Testis (tissue), 2 donors: ENCODE measurements at regions not wholly inside any gene's neighbourhood (a gene's known extent, or its start where the extent isn't known, plus 50 kb on each side); places are given as distances from the start of the nearest gene placed in this dataset.
A peak's percentile ranks its signal among the peaks of the same experiment; 100 is the strongest.

Experiments
- DNase-seq: peaks from one replicate; pipeline ENCODE4 v3.0.0-alpha.2; 2019
- H3K27ac ChIP-seq, 2 donors: fragments of 200-600 bp; sonication (generic); one replicate each; pipeline ENCODE4 v1.5.1; 2019
- H3K27me3 ChIP-seq: fragments of 200-600 bp; sonication (generic); one replicate; pipeline ENCODE4 v1.5.1; 2019
- H3K36me3 ChIP-seq: fragments of 200-600 bp; sonication (generic); one replicate; pipeline ENCODE4 v1.5.1; 2017; ENCODE audit warnings: low read depth; ENCODE audit errors: missing control alignments
- H3K4me1 ChIP-seq: fragments of 200-600 bp; sonication (generic); one replicate; pipeline ENCODE4 v1.5.1; 2019
- H3K4me3 ChIP-seq, 2 donors: fragments of 200-600 bp; sonication (generic); one replicate each; pipeline ENCODE4 v1.5.1; 2017 to 2019
- H3K9me3 ChIP-seq: fragments of 200-600 bp; sonication (generic); one replicate; pipeline ENCODE4 v1.5.1; 2017
- CTCF ChIP-seq, 3 experiments: fragments of 450-650 bp in 2 of 3; fragments of 200-600 bp in 1 of 3; sonication (generic) in 1 of 3; IDR thresholded peaks; one replicate each; pipeline ENCODE4 v1.5.1; 2016 to 2019; ENCODE audit warnings: antibody characterized with exemption in 3 of 3, mild to moderate bottlenecking in 2 of 3, moderate library complexity in 1 of 3
- POLR2A ChIP-seq: fragments of 450-650 bp; IDR thresholded peaks from one replicate; pipeline ENCODE4 v1.6.1; 2017; ENCODE audit warnings: antibody characterized with exemption, mild to moderate bottlenecking, moderate library complexity
- WGBS, 2 donors: methylation state at CpG; one replicate each; pipeline ENCODE4 v1.1.5; 2018; 5-methylcytosine and 5-hydroxymethylcytosine counted together
- intact Hi-C: fragments of 100-400 bp; cut with DNase I; formaldehyde crosslinking; loops from one replicate; pipeline ENCODE4 v1.15.1; 2023; ENCODE audit warnings: low total_unique reads

- no peaks in the 10 kb centered on the region for H3K36me3 ChIP-seq
- 29 to 46% methylated on average over 9 of the region's 9 CpGs for WGBS, 2 donors
- H3K9me3 ChIP-seq, result no peaks in the 10 kb centered on the region
- H3K4me3 ChIP-seq, result no peak overlapping the region
- no peak for TF ChIP-seq POLR2A
- TF ChIP-seq CTCF (IDR thresholded peaks at IDR 0.05), result no peak
- no peak overlapping the region for H3K27ac ChIP-seq
- intact Hi-C loops, result no loop called here
- no peaks in the 10 kb centered on the region for H3K4me1 ChIP-seq
- no peaks in the 10 kb centered on the region for H3K27me3 ChIP-seq
- DNase-seq, result no peak
These were observed 431.3 kb downstream of the TSN start for GRCh38 chr2:122186761-122187222.

- TF ChIP-seq POLR2A (no peak), CTCF (IDR thresholded peaks at IDR 0.05) (peak in 2 of 3 experiments; percentile 24 to 32)
- 61 to 85% methylated on average over 4 to 5 of the region's 5 CpGs for WGBS, 2 donors
- Histone ChIP-seq H3K9me3 (no peaks in the 10 kb centered on the region), H3K36me3 (no peaks in the 10 kb centered on the region), H3K4me1 (no peaks in the 10 kb centered on the region), H3K27ac (no peak overlapping the region), H3K4me3 (no peak overlapping the region), H3K27me3 (no peaks in the 10 kb centered on the region)
- peak; percentile 75 for DNase-seq
- intact Hi-C loops, result no loop called here
These were observed 435.9 kb downstream of the TSN start for GRCh38 chr2:122191331-122191730.

GRCh38 chr2:122193622-122194021, 438.2 kb downstream of the TSN start:
- Histone ChIP-seq H3K27ac (no peak overlapping the region), H3K9me3 (no peaks in the 10 kb centered on the region), H3K4me3 (no peak overlapping the region), H3K36me3 (no peaks in the 10 kb centered on the region), H3K4me1 (no peaks in the 10 kb centered on the region), H3K27me3 (no peaks in the 10 kb centered on the region)
- intact Hi-C loops, result no loop called here
- DNase-seq, result no peak
- WGBS, 2 donors, result 59 to 66% methylated on average over 6 of the region's 6 CpGs
- TF ChIP-seq CTCF (IDR thresholded peaks at IDR 0.05) (no peak), POLR2A (no peak)

- no peaks in the 10 kb centered on the region for H3K36me3 ChIP-seq
- no peaks in the 10 kb centered on the region for H3K4me1 ChIP-seq
- TF ChIP-seq CTCF (IDR thresholded peaks at IDR 0.05) (no peak), POLR2A (no peak)
- no peak overlapping the region for H3K4me3 ChIP-seq
- intact Hi-C loops, result no loop called here
- H3K27ac ChIP-seq, result no peak overlapping the region
- 79 to 85% methylated on average over 2 of the region's 2 CpGs for WGBS, 2 donors
- no peak for DNase-seq
- no peaks in the 10 kb centered on the region for H3K27me3 ChIP-seq
- H3K9me3 ChIP-seq, result no peaks in the 10 kb centered on the region
These were observed 439.1 kb downstream of the TSN start for GRCh38 chr2:122194546-122194945.

- 34 to 60% methylated on average over 4 of the region's 4 CpGs for WGBS, 2 donors
- Histone ChIP-seq H3K4me1 (peaks cover 37% of the 10 kb centered on the region), H3K4me3 (no peak overlapping the region), H3K27me3 (no peaks in the 10 kb centered on the region), H3K36me3 (no peaks in the 10 kb centered on the region), H3K9me3 (no peaks in the 10 kb centered on the region), H3K27ac (peak overlapping the region in 1 of 2 donors; percentile 37)
- no peak for TF ChIP-seq CTCF (IDR thresholded peaks at IDR 0.05)
- TF ChIP-seq POLR2A, result no peak
- intact Hi-C loops, result no loop called here
- peak; percentile 23 for DNase-seq
These were observed 448.1 kb downstream of the TSN start for GRCh38 chr2:122203523-122203922.
